Pancreas (tissue), 10 donors: ENCODE measurements at regions not wholly inside any gene's neighbourhood (a gene's known extent, or its start where the extent isn't known, plus 50 kb on each side); places are given as distances from the start of the nearest gene placed in this dataset.

Experiments used
- ATAC-seq, 4 donors: fragments of 200-7000 bp; cut with Tn5 transposase; one replicate each; pipeline versions ENCODE4 v1.8.0 to v1.9.1; 2020; ENCODE audit warnings: mild to moderate bottlenecking in 4 of 4, moderate library complexity in 4 of 4
- DNase-seq, 6 donors: peaks; one replicate each; pipeline ENCODE4 v3.0.0-alpha.2; 2020
- FAIRE-seq: peaks from 2 replicates; lab custom pipeline; 2012; peaks lifted over from hg19 to GRCh38; lab: Jason Lieb, UNC
- H3K27ac ChIP-seq, 4 donors: fragments of 200-600 bp; sonication (generic); 1 replicate in 3 of 4; 2 replicates in 1 of 4; pipeline versions ENCODE4 v1.5.0 to v1.8.0; 2020
- H3K27me3 ChIP-seq, 4 donors: fragments of 200-600 bp; one replicate each; pipeline ENCODE4 v1.8.0; 2021
- H3K36me3 ChIP-seq, 3 donors: fragments of 200-600 bp; sonication (generic) in 1 of 3; one replicate each; pipeline versions ENCODE4 v1.5.0 to v1.8.0; 2020 to 2021
- H3K4me1 ChIP-seq, 3 donors: fragments of 200-600 bp; one replicate each; pipeline ENCODE4 v1.8.0; 2021
- H3K4me3 ChIP-seq, 4 donors: fragments of 200-600 bp; sonication (generic) in 2 of 4; one replicate each; pipeline versions ENCODE4 v1.5.0 to v1.8.0; 2020 to 2021
- H3K9me3 ChIP-seq, 4 donors: fragments of 200-600 bp; one replicate each; pipeline ENCODE4 v1.8.0; 2021
- CTCF ChIP-seq, 4 donors: fragments of 200-600 bp; sonication (generic) in 3 of 4; IDR thresholded peaks; one replicate each; pipeline versions ENCODE4 v1.5.0 to v1.8.0; 2021; ENCODE audit warnings: antibody characterized with exemption in 4 of 4
- WGBS, 2 donors: extraction: QIAGEN DNeasy Blood & Tissue Kit; methylation state at CpG; one replicate each; pipeline ENCODE4 v1.1.7; 2013; 5-methylcytosine and 5-hydroxymethylcytosine counted together
- intact Hi-C, 3 donors: fragments of 100-400 bp; cut with DNase I; formaldehyde crosslinking; loops; one replicate each; pipeline versions ENCODE4 v1.11.1 to v1.14.2; 2022
- donor health status: healthy with polysubstance abuse.
- donor health status: DM: no; HTN: no; CAD: no; lungs with moderate emphysema.
- donor health status: DM: no; HTN: no; CAD: no.
- donor health status: control.
- donor health status: control.
- donor health status: Bipolar disorder and iron deficiency.
- donor health status: DM: yes; HTN: yes; CAD: no.
- donor health status: DM: no; HTN: no; CAD: no.
- donor health status: DM: no; HTN: no; CAD: no.
- donor health status: DM: yes; HTN: yes; CAD: no.

- Histone ChIP-seq H3K27me3 (no peaks in the 10 kb centered on the region), H3K27ac (peak overlapping the region in 1 of 4 donors; percentile 68), H3K36me3 (no peaks in the 10 kb centered on the region), H3K4me1 (peaks cover 16 to 38% (median 36%) of the 10 kb centered on the region in 3 donors), H3K4me3 (no peak overlapping the region), H3K9me3 (no peaks in the 10 kb centered on the region)
- ATAC-seq (no peak), FAIRE-seq (no peak), DNase-seq (no peak)
- WGBS, 2 donors, result 67 to 72% methylated on average over 2 of the region's 2 CpGs
- TF ChIP-seq CTCF (IDR thresholded peaks at IDR 0.05), result no peak
- intact Hi-C loops, result no loop called here
Observed at GRCh38 chr17:71798701-71799100, 322.1 kb upstream of the SOX9 start.

DNA sequence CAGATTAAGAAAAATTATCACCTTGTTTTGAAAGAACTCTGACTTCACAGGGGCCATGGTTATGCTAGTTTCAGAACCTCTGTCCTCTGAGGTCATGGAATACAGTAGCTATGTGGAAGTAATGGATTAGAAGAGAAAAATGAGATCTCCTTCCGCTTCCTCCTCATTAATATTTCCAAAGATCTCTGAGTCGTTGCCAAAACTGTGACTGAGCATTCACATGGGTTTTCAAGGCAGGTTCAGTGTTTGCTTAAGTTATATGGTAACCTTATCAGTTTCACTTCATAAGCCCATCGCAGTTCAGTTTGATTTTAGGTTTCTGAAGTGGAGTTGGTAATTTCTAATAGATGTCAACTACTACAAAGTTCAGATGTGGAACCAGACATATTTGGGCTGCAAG is 321.2 kb upstream of the SOX9 start:
- Histone ChIP-seq H3K4me3 (no peak overlapping the region), H3K9me3 (no peaks in the 10 kb centered on the region), H3K27ac (peak overlapping the region in 2 of 4 donors; percentile 32 to 68), H3K4me1 (peaks cover 20 to 47% (median 36%) of the 10 kb centered on the region in 3 donors), H3K36me3 (no peaks in the 10 kb centered on the region), H3K27me3 (no peaks in the 10 kb centered on the region)
- 12 to 14% methylated on average over 3 of the region's 3 CpGs for WGBS, 2 donors
- DNase-seq, result peak in 2 of 6 donors; percentile 12 to 29
- no peak for FAIRE-seq
- intact Hi-C loops, result no loop called here
- ATAC-seq, result peak; percentile 45 to 57 (median 50)
- TF ChIP-seq CTCF (IDR thresholded peaks at IDR 0.05), result no peak

- H3K9me3 ChIP-seq, result no peaks in the 10 kb centered on the region
- peaks cover 24 to 52% (median 36%) of the 10 kb centered on the region in 3 donors for H3K4me1 ChIP-seq
- intact Hi-C loops, result no loop called here
- no peak for TF ChIP-seq CTCF (IDR thresholded peaks at IDR 0.05)
- no peaks in the 10 kb centered on the region for H3K36me3 ChIP-seq
- peak overlapping the region in 1 of 4 donors; percentile 8 for H3K27ac ChIP-seq
- peak in 3 of 6 donors; percentile 26 to 33 (median 31) for DNase-seq
- peak; percentile 13 to 63 (median 42) for ATAC-seq
- FAIRE-seq, result no peak
- H3K4me3 ChIP-seq, result no peak overlapping the region
- no peaks in the 10 kb centered on the region for H3K27me3 ChIP-seq
- 36 to 46% methylated on average over 6 of the region's 6 CpGs for WGBS, 2 donors
Observed at GRCh38 chr17:71801301-71801700, 319.5 kb upstream of the SOX9 start.

- ATAC-seq (peak; percentile 62 to 77 (median 65)), FAIRE-seq (no peak), DNase-seq (peak in 4 of 6 donors; percentile 27 to 68 (median 48))
- no peak for TF ChIP-seq CTCF (IDR thresholded peaks at IDR 0.05)
- 42 to 46% methylated on average over 3 of the region's 3 CpGs for WGBS, 2 donors
- Histone ChIP-seq H3K9me3 (no peaks in the 10 kb centered on the region), H3K4me3 (no peak overlapping the region), H3K36me3 (no peaks in the 10 kb centered on the region), H3K4me1 (peaks cover 24 to 52% (median 36%) of the 10 kb centered on the region in 3 donors), H3K27ac (peak overlapping the region in 3 of 4 donors; percentile 6 to 30 (median 11)), H3K27me3 (no peaks in the 10 kb centered on the region)
- intact Hi-C loops, result no loop called here
Observed at GRCh38 chr17:71802663-71803062, 318.2 kb upstream of the SOX9 start.

DNA sequence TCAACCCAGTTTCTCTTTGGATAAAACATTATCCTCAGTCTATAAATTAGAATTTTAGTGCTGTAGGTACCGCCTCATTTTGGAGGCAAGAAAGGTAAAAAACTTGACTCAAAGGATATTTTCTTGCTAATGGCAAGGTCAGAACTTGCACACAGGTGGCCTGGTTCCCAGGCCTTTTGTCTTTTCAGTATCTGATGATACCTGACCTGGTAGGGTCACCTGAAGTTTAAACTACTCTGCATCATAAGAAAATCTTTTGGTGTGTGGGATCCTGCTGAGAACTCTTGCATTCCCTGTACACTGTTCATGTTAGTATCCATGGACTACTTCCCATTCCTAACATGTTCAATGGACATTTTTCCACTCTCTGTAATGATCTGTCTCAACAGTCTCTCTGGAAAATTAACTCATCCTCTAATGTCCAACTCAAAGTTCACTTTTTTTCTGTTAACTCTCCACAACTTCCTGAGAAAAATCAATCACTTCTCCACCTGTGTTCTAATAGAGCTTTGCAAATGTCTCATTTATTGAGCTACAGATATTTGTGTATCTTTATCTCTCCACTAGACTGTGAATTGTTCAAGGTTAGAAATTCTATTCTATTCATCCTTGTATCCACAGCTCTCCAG is 317.1 kb upstream of the SOX9 start:
- Histone ChIP-seq H3K9me3 (no peaks in the 10 kb centered on the region), H3K27ac (peak overlapping the region in 2 of 4 donors; percentile 6 to 11), H3K27me3 (no peaks in the 10 kb centered on the region), H3K4me1 (peaks cover 24 to 52% (median 36%) of the 10 kb centered on the region in 3 donors), H3K36me3 (no peaks in the 10 kb centered on the region), H3K4me3 (no peak overlapping the region)
- peak; percentile 21 to 67 (median 41) for ATAC-seq
- DNase-seq, result peak in 4 of 6 donors; percentile 23 to 68 (median 46)
- no peak for TF ChIP-seq CTCF (IDR thresholded peaks at IDR 0.05)
- no peak for FAIRE-seq
- intact Hi-C loops, result no loop called here
- WGBS, 2 donors, result 39 to 56% methylated on average over 1 of the region's 1 CpG
